ENCODE measurements at regions not wholly inside any gene's neighbourhood (a gene's known extent, or its start where the extent isn't known, plus 50 kb on each side); places are given as distances from the start of the nearest gene placed in this dataset.
"Not testable (repeated sequence)": the region's sequence is repeated elsewhere in the genome, so short reads cannot be mapped to it uniquely, and the experiment has no call there.

GRCh38 chr5:33162057-33162456 lies 278.7 kb upstream of the TARS1 start:
- DNase-seq = no peak

- DNase-seq = no peak
These were observed 274.2 kb upstream of the TARS1 start for GRCh38 chr5:33166522-33166921.

GRCh38 chr5:33166948-33167347 lies 273.8 kb upstream of the TARS1 start:
- DNase-seq = no peak

- DNase-seq = no peak
These were observed 273.2 kb upstream of the TARS1 start for GRCh38 chr5:33167541-33167940.

GRCh38 chr5:33170411-33170810 lies 270.4 kb upstream of the TARS1 start:
- DNase-seq = no peak

GRCh38 chr5:33174383-33174782 lies 266.4 kb upstream of the TARS1 start:
- DNase-seq = no peak

- no peak for DNase-seq
These were observed 261.5 kb upstream of the TARS1 start for GRCh38 chr5:33179301-33179700.

GRCh38 chr5:33180900-33181299 lies 259.9 kb upstream of the TARS1 start:
- DNase-seq = no peak

GRCh38 chr5:33182986-33183385 lies 257.8 kb upstream of the TARS1 start:
- DNase-seq = no peak

- DNase-seq = no peak
These were observed 256.4 kb upstream of the TARS1 start for GRCh38 chr5:33184367-33184766.

GRCh38 chr5:33188089-33188488 lies 252.7 kb upstream of the TARS1 start:
- DNase-seq = no peak

- DNase-seq = no peak
These were observed 245.9 kb upstream of the TARS1 start for GRCh38 chr5:33194914-33195313.

- no peak for DNase-seq
These were observed 245.2 kb upstream of the TARS1 start for GRCh38 chr5:33195431-33196165.

GRCh38 chr5:33198836-33199235 lies 241.9 kb upstream of the TARS1 start:
- no peak for DNase-seq

GRCh38 chr5:33203931-33204330 lies 236.8 kb upstream of the TARS1 start:
- no peak for DNase-seq

- no peak for DNase-seq
These were observed 235.7 kb upstream of the TARS1 start for GRCh38 chr5:33205079-33205478.

- no peak for DNase-seq
These were observed 234.9 kb upstream of the TARS1 start for GRCh38 chr5:33205727-33206410.

GRCh38 chr5:33206962-33207506 lies 233.7 kb upstream of the TARS1 start:
- no peak for DNase-seq

- no peak for DNase-seq
These were observed 231.5 kb upstream of the TARS1 start for GRCh38 chr5:33209252-33209651.

GRCh38 chr5:33210221-33210620 lies 230.5 kb upstream of the TARS1 start:
- not testable (repeated sequence) for DNase-seq

- no peak for DNase-seq
These were observed 229.8 kb upstream of the TARS1 start for GRCh38 chr5:33210978-33211377.

GRCh38 chr5:33212439-33212838 lies 228.3 kb upstream of the TARS1 start:
- DNase-seq = no peak

GRCh38 chr5:33212900-33213299 lies 227.9 kb upstream of the TARS1 start:
- DNase-seq = no peak

- no peak for DNase-seq
These were observed 217.0 kb upstream of the TARS1 start for GRCh38 chr5:33223563-33224284.
